Stimulated activated CD8-positive, alpha-beta memory T cell treated with anti-CD3 and anti-CD28 coated beads, Interleukin-12 subunit alpha, Interleukin-12 subunit beta, amount 100 ng/mL, for 1 hour (primary cell): ENCODE measurements at regions not wholly inside any gene's neighbourhood (a gene's known extent, or its start where the extent isn't known, plus 50 kb on each side); places are given as distances from the start of the nearest gene placed in this dataset.

Experiments
- DNase-seq: peaks from one replicate; pipeline ENCODE4 v3.0.0-alpha.2; 2020; ENCODE audit warnings: low read depth

GRCh38 chr15:94893091-94893490, 661.7 kb downstream of the MCTP2 start:
- no peak for DNase-seq

GRCh38 chr15:94894056-94894455, 662.7 kb downstream of the MCTP2 start:
- no peak for DNase-seq

DNA sequence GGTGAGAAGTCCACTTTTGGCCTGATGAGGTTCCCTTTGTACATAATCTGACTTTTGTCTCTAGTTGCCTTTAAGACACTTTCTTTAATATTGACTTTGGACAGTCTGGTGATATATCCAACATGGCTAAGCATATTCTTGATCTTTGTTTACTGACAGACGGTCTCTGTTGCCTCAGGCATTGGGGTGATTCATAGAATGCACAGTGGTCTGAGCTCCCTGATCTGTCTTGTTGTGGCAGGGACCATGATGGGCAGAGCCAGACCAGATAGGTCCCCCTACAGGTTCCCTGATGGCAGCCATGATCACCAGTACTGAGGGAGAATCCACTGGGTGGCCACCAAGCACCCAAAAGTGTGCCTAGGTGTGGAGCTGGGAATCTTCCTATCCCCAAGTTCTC, 678.1 kb downstream of the MCTP2 start:
- no peak for DNase-seq

DNA sequence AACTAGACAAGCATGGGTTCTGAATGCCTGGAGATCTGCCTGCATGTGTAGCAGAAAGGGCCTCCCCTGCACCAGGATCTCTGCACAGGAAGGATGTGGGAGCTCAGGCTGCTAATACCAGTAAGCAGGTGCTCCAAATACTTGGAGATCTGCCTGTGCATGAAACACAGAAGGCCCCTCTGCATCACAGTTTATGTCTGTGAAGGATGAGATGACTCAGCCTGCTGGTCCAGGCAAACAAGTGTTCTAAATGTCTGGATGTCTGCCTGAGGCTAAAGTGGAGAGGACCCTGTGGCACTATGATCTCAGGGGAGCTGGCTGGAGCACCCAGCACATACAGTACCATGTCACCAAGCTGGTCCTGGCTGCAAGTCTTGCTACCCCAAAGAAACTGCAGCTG, 678.8 kb downstream of the MCTP2 start:
- DNase-seq, result no peak

DNA sequence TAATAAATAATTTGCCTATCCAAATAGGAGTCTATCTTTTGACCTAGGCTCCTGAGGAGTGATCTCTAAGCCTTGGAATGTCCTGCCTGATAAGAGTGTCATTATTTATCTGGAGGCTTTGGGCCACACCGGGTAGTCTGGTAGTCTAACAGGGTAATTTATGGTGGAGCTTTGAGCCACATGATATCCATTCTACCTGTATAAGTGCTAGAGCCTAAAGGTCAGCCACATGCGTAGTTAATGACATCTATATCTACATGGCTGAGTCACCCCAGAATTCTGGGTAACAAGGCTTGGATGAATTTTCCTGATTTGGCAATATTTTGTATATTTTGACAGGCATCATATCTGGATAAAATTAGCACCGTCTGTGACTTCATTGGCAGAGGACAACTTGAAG, 681.4 kb downstream of the MCTP2 start:
- DNase-seq, result no peak

- no peak for DNase-seq
Observed at GRCh38 chr15:94917068-94917467, 685.7 kb downstream of the MCTP2 start.

- no peak for DNase-seq
Observed at GRCh38 chr15:94921936-94922335, 690.6 kb downstream of the MCTP2 start.

DNA sequence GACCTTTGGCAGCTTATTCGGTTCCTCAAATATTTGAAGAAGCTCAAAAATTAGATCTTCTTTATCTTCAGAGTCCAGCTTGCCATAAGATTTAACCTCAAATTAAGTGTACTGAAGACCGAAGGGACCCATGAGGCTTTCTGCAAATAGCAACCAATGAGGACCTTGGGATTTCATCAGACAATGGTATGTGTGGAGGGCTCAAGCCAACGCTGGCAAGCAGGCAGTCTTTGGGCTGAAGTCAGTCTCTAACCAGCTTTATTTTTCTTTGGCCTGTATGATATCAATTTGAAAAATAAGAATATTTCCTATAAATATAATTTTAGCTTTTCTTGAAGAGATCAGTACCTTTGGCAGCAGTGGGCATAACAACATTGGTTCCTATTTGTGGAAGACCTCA, 692.7 kb downstream of the MCTP2 start:
- no peak for DNase-seq

- no peak for DNase-seq
Observed at GRCh38 chr15:94924971-94925598, 693.7 kb downstream of the MCTP2 start.

GRCh38 chr15:94925680-94926079, 694.3 kb downstream of the MCTP2 start:
- DNase-seq, result no peak

GRCh38 chr15:94927003-94927402, 695.6 kb downstream of the MCTP2 start:
- DNase-seq, result no peak

- no peak for DNase-seq
Observed at GRCh38 chr15:94929282-94929681, 697.9 kb downstream of the MCTP2 start.

DNA sequence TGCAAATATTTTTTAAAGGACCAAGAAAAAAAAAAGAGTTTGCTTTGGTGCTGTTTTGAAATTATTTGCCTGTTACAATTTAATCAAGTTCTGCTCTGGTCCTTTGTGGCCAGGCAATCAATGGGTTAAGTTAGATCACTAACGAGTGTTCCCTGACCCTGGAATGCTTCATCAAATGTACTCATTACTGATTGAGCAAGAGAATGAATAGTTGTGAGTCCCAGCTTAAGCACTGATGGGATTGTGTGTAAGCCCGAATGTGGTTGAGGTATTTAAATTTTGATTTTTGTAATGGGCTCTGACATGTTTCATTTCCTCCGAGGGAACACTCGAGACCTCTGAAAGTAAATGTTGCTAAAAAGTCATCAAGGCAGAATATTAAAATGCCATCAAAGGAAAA, 699.1 kb downstream of the MCTP2 start:
- no peak for DNase-seq

DNA sequence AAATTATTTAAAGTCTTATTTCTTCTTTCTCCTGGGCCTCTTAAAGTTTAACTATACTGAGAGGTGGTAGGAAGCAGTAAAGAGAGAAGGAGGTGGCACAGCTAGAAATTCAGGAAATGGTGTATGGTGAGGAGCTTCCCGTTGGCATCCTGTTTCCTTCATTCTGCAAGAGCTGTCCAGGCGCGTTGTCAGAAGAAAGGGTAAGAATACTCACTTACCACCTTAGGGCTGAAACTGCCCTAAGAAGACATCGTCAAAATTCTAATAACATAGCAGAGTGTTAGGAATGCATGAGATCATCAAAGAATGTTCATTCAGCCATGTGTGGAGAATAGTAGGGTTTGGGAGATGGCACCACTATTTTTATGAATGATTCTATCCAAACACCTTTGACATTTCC, 699.6 kb downstream of the MCTP2 start:
- no peak for DNase-seq

- no peak for DNase-seq
Observed at GRCh38 chr15:94934440-94934839, 703.1 kb downstream of the MCTP2 start.

DNA sequence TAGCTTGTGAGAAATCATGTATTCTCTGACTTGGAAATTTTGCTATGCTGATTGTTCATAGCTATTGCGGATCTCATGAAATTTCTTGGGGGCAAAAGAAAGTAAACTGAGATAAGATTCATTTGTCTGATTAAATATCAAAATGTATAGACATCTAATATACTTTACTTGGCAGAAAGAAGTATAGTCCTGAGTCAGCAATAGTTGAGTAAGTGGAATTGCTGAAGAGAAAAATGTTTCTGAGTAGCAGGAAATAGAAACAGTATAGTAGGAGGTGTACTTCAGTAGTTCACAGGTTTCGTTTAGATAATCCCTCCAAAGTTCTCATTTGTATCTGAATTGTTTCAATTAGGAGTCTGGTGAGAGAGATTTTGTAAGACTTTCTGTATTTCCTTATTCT, 705.9 kb downstream of the MCTP2 start:
- DNase-seq, result no peak

DNA sequence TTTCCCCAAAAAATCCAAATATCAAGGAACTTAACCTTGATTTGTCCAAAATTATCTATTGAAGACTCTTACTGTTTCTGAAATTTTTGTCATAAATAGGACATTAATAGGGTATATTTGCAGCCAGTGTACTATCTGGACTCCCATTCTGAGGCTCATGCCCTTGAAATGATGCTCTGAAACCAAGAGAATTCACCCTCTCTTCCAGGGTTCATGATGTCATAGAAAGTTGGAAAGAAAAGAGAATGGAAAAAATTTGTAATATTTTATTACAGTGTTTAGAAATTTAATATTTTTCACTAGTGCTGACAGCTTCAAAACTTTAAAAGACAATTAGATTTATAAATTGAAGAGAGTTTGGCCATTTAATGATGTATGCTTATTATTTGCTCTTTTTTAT, 712.5 kb downstream of the MCTP2 start:
- no peak for DNase-seq

DNA sequence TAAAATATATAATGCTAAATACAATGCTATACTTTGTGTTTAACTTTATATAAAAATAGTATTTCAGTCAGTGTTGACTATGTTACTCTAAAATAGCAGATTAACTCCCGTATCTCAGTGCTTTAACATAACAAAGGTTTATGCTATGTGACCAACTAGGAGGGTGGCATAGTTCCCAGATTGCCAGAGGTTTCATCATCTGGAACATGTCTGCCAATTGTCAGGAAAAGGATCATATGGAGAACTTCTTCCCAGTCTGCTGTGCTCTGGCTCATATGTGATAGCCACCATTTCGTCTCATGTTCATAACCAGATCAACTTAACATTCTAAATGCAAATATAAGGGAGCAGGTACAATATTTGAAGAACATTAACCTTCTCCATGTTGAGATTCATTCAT, 720.2 kb downstream of the MCTP2 start:
- no peak for DNase-seq

DNA sequence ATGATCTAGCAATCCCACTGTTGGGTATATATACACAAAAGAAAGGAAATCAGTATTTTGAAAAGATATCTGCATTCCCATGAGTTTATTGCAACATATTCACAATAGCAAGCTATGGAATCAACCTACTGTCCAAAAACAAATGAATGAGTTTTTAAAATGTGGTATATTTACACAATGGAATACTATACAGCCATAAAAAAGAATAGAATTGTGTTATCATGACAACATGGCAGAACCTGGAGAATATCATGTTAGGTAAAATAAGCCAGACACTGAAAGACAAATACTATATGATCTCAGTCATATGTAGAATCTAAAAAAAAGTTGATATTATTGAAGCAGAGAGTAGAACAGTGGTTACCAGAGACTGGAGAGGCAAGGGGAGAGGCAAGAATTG, 732.6 kb downstream of the MCTP2 start:
- DNase-seq, result no peak

GRCh38 chr15:94965593-94965992, 734.2 kb downstream of the MCTP2 start:
- DNase-seq, result no peak

DNA sequence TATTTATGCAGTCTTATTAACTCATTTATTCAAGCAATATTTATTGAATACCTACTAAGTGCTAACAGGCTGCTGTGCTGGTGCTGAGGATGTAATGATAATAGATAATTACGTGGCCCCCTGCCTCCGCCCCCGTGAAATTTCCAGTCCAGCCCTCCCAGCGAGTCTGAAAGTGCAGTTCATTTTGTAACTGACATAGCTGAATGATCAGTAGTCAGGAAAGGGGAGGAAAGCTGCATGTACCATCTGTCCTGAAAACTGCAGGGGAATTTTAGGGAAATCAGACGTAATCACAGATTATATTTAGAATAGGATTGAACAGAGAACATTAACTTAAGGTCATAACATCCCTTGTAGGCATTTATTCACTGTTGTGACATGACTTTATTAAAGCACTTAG, 736.8 kb downstream of the MCTP2 start:
- DNase-seq, result no peak

- no peak for DNase-seq
Observed at GRCh38 chr15:94970096-94970495, 738.7 kb downstream of the MCTP2 start.

GRCh38 chr15:94970802-94971201, 739.4 kb downstream of the MCTP2 start:
- no peak for DNase-seq

- no peak for DNase-seq
Observed at GRCh38 chr15:94972314-94972713, 741.0 kb downstream of the MCTP2 start.

DNA sequence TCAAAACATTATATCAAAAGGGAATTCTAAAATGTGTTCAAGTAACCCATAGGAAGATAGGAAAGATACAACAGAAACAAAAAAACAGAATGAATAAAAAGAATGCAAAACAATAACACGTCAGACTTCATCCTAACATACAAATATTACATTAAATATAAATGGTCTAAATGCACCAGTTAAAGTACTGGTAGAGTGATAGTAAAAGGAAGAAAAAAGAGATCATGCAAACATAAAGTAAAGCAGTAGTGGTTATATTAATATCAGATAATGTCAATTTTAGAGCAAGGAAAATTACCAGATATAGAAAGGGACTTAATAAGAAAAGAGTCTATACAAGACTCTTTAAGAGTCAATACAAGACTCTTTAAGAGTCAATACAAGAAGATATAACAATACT, 755.7 kb downstream of the MCTP2 start:
- DNase-seq, result no peak
